IMR-90 (cell line): ENCODE measurements at regions not wholly inside any gene's neighbourhood (a gene's known extent, or its start where the extent isn't known, plus 50 kb on each side); places are given as distances from the start of the nearest gene placed in this dataset.

Source experiments
- ATAC-seq: fragments of 200-7000 bp; cut with Tn5 transposase; 2 replicates; pipeline ENCODE4 v1.9.1; 2020; ENCODE audit warnings: low read depth, mild to moderate bottlenecking, moderate library complexity
- BruUV-seq: library from RNA; stranded (reverse); fragments of 400-500 nt; replicated peaks from 2 replicates; lab custom pipeline; 2021; lab: Mats Ljungman, UMichigan
- CTCF ChIA-PET: fragments of 300-600 bp; formaldehyde crosslinking; extraction: SDS; loops from one replicate; lab custom pipeline; 2021; ENCODE audit warnings: antibody characterized with exemption; lab: Yijun Ruan, JAX
- POLR2A ChIA-PET: fragments of 300-600 bp; sonication (Branson Sonifier 250); formaldehyde crosslinking; loops from one replicate; lab custom pipeline; 2022; ENCODE audit warnings: antibody characterized with exemption; ENCODE audit not compliant: unreplicated experiment; lab: Charles Lee
- DNase-seq: peaks from one replicate; pipeline ENCODE4 v3.0.0; 2013
- H2AFZ ChIP-seq: replicated peaks from 2 replicates; pipeline ENCODE3; 2013; ENCODE audit warnings: low read length, mild to moderate bottlenecking; ENCODE audit not compliant: poor library complexity
- H2AK5ac ChIP-seq: 2 replicates; pipeline ENCODE4 v1.6.1; 2013; ENCODE audit warnings: low read depth, low read length, inconsistent platforms
- H2AK9ac ChIP-seq: replicated peaks from 2 replicates; pipeline ENCODE3; 2013; ENCODE audit warnings: mild to moderate bottlenecking, low read depth, low read length, moderate library complexity; ENCODE audit not compliant: poor library complexity
- H2BK120ac ChIP-seq: 2 replicates; pipeline ENCODE4 v1.6.1; 2013; ENCODE audit warnings: low read depth, low read length, inconsistent platforms
- H2BK15ac ChIP-seq: 3 replicates; pipeline ENCODE4 v1.6.1; 2013; ENCODE audit warnings: low read depth, low read length, inconsistent platforms
- H2BK20ac ChIP-seq: 2 replicates; pipeline ENCODE4 v1.6.1; 2013; ENCODE audit warnings: low read depth, mild to moderate bottlenecking, inconsistent platforms, low read length, moderate library complexity
- H2BK5ac ChIP-seq: 2 replicates; pipeline ENCODE4 v1.6.1; 2013; ENCODE audit warnings: mild to moderate bottlenecking, low read depth, low read length, inconsistent platforms; ENCODE audit not compliant: poor library complexity, severe bottlenecking
- H3K14ac ChIP-seq: replicated peaks from 2 replicates; pipeline ENCODE4 v1.6.1; 2013; ENCODE audit warnings: low read depth, low read length, inconsistent platforms
- H3K18ac ChIP-seq: 2 replicates; pipeline ENCODE4 v1.6.1; 2013; ENCODE audit warnings: low read depth, low read length, control low read depth
- H3K23ac ChIP-seq: 2 replicates; pipeline ENCODE4 v1.6.1; 2013; ENCODE audit warnings: low read depth, low read length, inconsistent platforms
- H3K27ac ChIP-seq: 2 replicates; pipeline ENCODE4 v1.5.1; 2013; ENCODE audit warnings: mild to moderate bottlenecking, control low read depth, low read length; ENCODE audit not compliant: insufficient read depth
- H3K27me3 ChIP-seq: 2 replicates; pipeline ENCODE4 v1.6.1; 2013; ENCODE audit warnings: low read length; ENCODE audit not compliant: control insufficient read depth, insufficient read depth
- H3K36me3 ChIP-seq: 2 replicates; pipeline ENCODE4 v1.6.1; 2013; ENCODE audit warnings: low read length, mixed read lengths; ENCODE audit not compliant: control insufficient read depth, insufficient read depth
- H3K4ac ChIP-seq: 2 replicates; pipeline ENCODE4 v1.6.1; 2013; ENCODE audit warnings: low read depth, low read length, inconsistent platforms
- H3K4me1 ChIP-seq: 2 replicates; pipeline ENCODE4 v1.6.1; 2013; ENCODE audit warnings: low read length, mixed read lengths; ENCODE audit not compliant: control insufficient read depth, insufficient read depth
- H3K4me2 ChIP-seq: 2 replicates; pipeline ENCODE4 v1.6.1; 2013; ENCODE audit warnings: low read depth, mild to moderate bottlenecking, control low read depth, low read length, moderate library complexity
- H3K4me3 ChIP-seq: 2 replicates; pipeline ENCODE4 v1.5.1; 2013; ENCODE audit warnings: low read depth, mild to moderate bottlenecking, control low read depth, low read length, moderate library complexity; ENCODE audit not compliant: insufficient read depth
- H3K56ac ChIP-seq: 2 replicates; pipeline ENCODE4 v1.6.1; 2013; ENCODE audit warnings: low read length, inconsistent platforms; ENCODE audit not compliant: insufficient read depth; ENCODE audit errors: extremely low read depth
- H3K79me1 ChIP-seq, 2 experiments: 2 replicates each; pipeline ENCODE4 v1.6.1; 2013; ENCODE audit warnings: low read length in 2 of 2, inconsistent platforms in 1 of 2, low read depth in 1 of 2
- H3K9ac ChIP-seq: 2 replicates; pipeline ENCODE4 v1.6.1; 2013; ENCODE audit warnings: low read depth, low read length, control low read depth
- H3K9me1 ChIP-seq: 2 replicates; pipeline ENCODE4 v1.6.1; 2013; ENCODE audit warnings: low read length, inconsistent platforms; ENCODE audit not compliant: insufficient read depth
- H3K9me3 ChIP-seq: 2 replicates; pipeline ENCODE4 v1.6.1; 2013; ENCODE audit warnings: low read length; ENCODE audit not compliant: control insufficient read depth, insufficient read depth
- H4K20me1 ChIP-seq: 2 replicates; pipeline ENCODE4 v1.6.1; 2013; ENCODE audit warnings: low read length, inconsistent platforms; ENCODE audit not compliant: insufficient read depth
- H4K5ac ChIP-seq: 2 replicates; pipeline ENCODE4 v1.6.1; 2013; ENCODE audit warnings: mild to moderate bottlenecking, low read depth, low read length, control low read depth
- H4K8ac ChIP-seq, 2 experiments: 2 replicates each; pipeline ENCODE4 v1.6.1; 2013; ENCODE audit warnings: low read depth in 2 of 2, low read length in 2 of 2, control low read depth in 1 of 2, inconsistent platforms in 1 of 2
- H4K91ac ChIP-seq: 2 replicates; pipeline ENCODE4 v1.6.1; 2013; ENCODE audit warnings: low read depth, low read length, inconsistent platforms; ENCODE audit not compliant: insufficient read depth
- BHLHE40 ChIP-seq: fragments of 150-350 bp; IDR thresholded peaks from 2 replicates; pipeline ENCODE4 v1.6.1; 2016; ENCODE audit warnings: mild to moderate bottlenecking, low read depth, low read length
- CHD1 ChIP-seq: IDR thresholded peaks from 2 replicates; pipeline ENCODE4 v1.6.1; 2012; ENCODE audit warnings: low read depth, low read length, improper control_type of control experiment
- FOS ChIP-seq: fragments of 150-350 bp; IDR thresholded peaks from 2 replicates; pipeline ENCODE4 v1.6.1; 2016; ENCODE audit warnings: low read depth, low read length
- MAFK ChIP-seq: IDR thresholded peaks from 2 replicates; pipeline ENCODE4 v1.6.1; 2012; ENCODE audit warnings: low read depth, low read length, improper control_type of control experiment
- MAZ ChIP-seq: IDR thresholded peaks from 2 replicates; pipeline ENCODE4 v1.6.1; 2012; ENCODE audit warnings: low read depth, mild to moderate bottlenecking, low read length, improper control_type of control experiment, moderate library complexity, borderline replicate concordance
- MXI1 ChIP-seq: IDR thresholded peaks from 2 replicates; pipeline ENCODE4 v1.6.1; 2012; ENCODE audit warnings: low read depth, mild to moderate bottlenecking, low read length, moderate library complexity, borderline replicate concordance
- POLR2A ChIP-seq: IDR thresholded peaks from 2 replicates; pipeline ENCODE4 v1.6.1; 2012; ENCODE audit warnings: mild to moderate bottlenecking, low read depth, low read length
- RAD21 ChIP-seq: IDR thresholded peaks from 2 replicates; pipeline ENCODE4 v1.6.1; 2012; ENCODE audit warnings: low read length, improper control_type of control experiment
- RCOR1 ChIP-seq: IDR thresholded peaks from 2 replicates; pipeline ENCODE4 v1.6.1; 2012; ENCODE audit warnings: mild to moderate bottlenecking, low read length, improper control_type of control experiment; ENCODE audit not compliant: insufficient replicate concordance
- SMC3 ChIP-seq: fragments of 150-350 bp; IDR thresholded peaks from 2 replicates; pipeline ENCODE4 v1.6.1; 2016; ENCODE audit warnings: low read depth, mild to moderate bottlenecking, antibody characterized with exemption, low read length, moderate library complexity
- USF2 ChIP-seq: fragments of 150-350 bp; IDR thresholded peaks from 2 replicates; pipeline ENCODE4 v1.6.1; 2017; ENCODE audit warnings: mild to moderate bottlenecking, antibody characterized with exemption, low read length, low read depth
- WGBS, 2 experiments: methylation state at CpG; one replicate each; pipeline versions ENCODE4 v1.1.5 to v1.1.7; 2013; ENCODE audit warnings: missing lambda C conversion rate in 2 of 2; ENCODE audit not compliant: insufficient read length in 1 of 2; ENCODE audit errors: extremely low coverage in 2 of 2; 5-methylcytosine and 5-hydroxymethylcytosine counted together
- dilution Hi-C: fragments of 300-500 bp; cut with HindIII; formaldehyde crosslinking; loops from one replicate; pipeline ENCODE4 v1.14.3; 2018; ENCODE audit warnings: low sequenced_read_pairs; ENCODE audit not compliant: unreplicated experiment
- in situ Hi-C: fragments of 300-500 bp; cut with MboI; formaldehyde crosslinking; loops from 3 replicates; pipeline ENCODE4 v1.14.3; 2019; ENCODE audit warnings: low sequenced_read_pairs, inconsistent platforms, mixed read lengths
- intact Hi-C: fragments of 100-400 bp; cut with micrococcal nuclease; formaldehyde crosslinking; loops from 2 replicates; pipeline ENCODE4 v1.10.0; 2022
- TF ChIP-seq, protein P1 (sequence below): fragments of 150-350 bp; IDR thresholded peaks from 2 replicates; pipeline ENCODE4 v1.6.1; 2016; ENCODE audit warnings: low read depth, mild to moderate bottlenecking, low read length, moderate library complexity, borderline replicate concordance
- TF ChIP-seq, protein P2 (sequence below): conservative IDR thresholded peaks from 2 replicates; pipeline ENCODE4 v1.5.1; 2012; ENCODE audit warnings: mild to moderate bottlenecking, low read depth, low read length, improper control_type of control experiment

DNA sequence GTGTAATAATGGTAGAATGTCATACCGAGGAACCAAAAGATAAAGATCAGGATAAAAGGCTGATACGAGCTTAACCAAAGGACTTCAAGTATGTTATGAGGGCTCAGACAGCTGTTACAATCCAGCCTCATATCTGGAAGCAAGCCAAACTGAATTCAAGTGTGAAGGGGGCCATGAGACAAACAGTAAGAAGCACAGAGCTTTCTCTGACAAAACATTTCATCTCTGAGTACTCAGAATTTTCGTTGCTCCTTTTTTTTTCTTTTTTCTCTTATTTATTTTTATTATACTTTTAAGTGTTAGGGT, 52.9 kb upstream of the CD180 start:
- no peak overlapping the region for H2AK9ac ChIP-seq
- ChIA-PET POLR2A (interaction anchor here (0.6 kb wide), 1 partner anchor 217 kb away, joined by 5 read pairs; no protein-coding TSS in a partner anchor), CTCF (interaction anchor here (1.0 kb wide), 2 partner anchors 72 to 105 kb away, joined by 3 read pairs; no protein-coding TSS in a partner anchor)
- no peak overlapping the region for H2BK120ac ChIP-seq
- no peaks in the 10 kb centered on the region for H3K9me3 ChIP-seq
- no peak overlapping the region for H4K91ac ChIP-seq
- H3K4me2 ChIP-seq = no peak overlapping the region
- no peak overlapping the region for H3K56ac ChIP-seq
- no peak overlapping the region for H4K5ac ChIP-seq
- H3K9me1 ChIP-seq = no peaks in the 10 kb centered on the region
- no peak overlapping the region for H3K27ac ChIP-seq
- H4K8ac ChIP-seq = no peak overlapping the region
- TF ChIP-seq USF2 = no peak
- TF ChIP-seq FOS = no peak
- no peak for TF ChIP-seq MAZ
- TF ChIP-seq, protein P1, sequence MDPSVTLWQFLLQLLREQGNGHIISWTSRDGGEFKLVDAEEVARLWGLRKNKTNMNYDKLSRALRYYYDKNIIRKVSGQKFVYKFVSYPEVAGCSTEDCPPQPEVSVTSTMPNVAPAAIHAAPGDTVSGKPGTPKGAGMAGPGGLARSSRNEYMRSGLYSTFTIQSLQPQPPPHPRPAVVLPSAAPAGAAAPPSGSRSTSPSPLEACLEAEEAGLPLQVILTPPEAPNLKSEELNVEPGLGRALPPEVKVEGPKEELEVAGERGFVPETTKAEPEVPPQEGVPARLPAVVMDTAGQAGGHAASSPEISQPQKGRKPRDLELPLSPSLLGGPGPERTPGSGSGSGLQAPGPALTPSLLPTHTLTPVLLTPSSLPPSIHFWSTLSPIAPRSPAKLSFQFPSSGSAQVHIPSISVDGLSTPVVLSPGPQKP = no peak
- no peak for TF ChIP-seq CHD1
- no peak for TF ChIP-seq MXI1
- no peak for TF ChIP-seq BHLHE40
- TF ChIP-seq RCOR1 = no peak
- TF ChIP-seq, protein P2, sequence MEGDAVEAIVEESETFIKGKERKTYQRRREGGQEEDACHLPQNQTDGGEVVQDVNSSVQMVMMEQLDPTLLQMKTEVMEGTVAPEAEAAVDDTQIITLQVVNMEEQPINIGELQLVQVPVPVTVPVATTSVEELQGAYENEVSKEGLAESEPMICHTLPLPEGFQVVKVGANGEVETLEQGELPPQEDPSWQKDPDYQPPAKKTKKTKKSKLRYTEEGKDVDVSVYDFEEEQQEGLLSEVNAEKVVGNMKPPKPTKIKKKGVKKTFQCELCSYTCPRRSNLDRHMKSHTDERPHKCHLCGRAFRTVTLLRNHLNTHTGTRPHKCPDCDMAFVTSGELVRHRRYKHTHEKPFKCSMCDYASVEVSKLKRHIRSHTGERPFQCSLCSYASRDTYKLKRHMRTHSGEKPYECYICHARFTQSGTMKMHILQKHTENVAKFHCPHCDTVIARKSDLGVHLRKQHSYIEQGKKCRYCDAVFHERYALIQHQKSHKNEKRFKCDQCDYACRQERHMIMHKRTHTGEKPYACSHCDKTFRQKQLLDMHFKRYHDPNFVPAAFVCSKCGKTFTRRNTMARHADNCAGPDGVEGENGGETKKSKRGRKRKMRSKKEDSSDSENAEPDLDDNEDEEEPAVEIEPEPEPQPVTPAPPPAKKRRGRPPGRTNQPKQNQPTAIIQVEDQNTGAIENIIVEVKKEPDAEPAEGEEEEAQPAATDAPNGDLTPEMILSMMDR = no peak
- TF ChIP-seq RAD21 = no peak
- no peak for TF ChIP-seq MAFK
- TF ChIP-seq POLR2A = no peak
- TF ChIP-seq SMC3 = no peak
- DNase-seq (no peak), ATAC-seq (no peak)
- dilution Hi-C loops (no loop called here), in situ Hi-C loops (loop anchor here (5.0 to 25.0 kb wide), 2 partner anchors 563 to 1003 kb away; no protein-coding TSS in a partner anchor), intact Hi-C loops (loop anchor here (10.0 kb wide), 1 partner anchor 605 kb away; no protein-coding TSS in a partner anchor)
- WGBS, 2 experiments = no CpG with 5 or more reads among the region's 3 CpGs
- H3K79me1 ChIP-seq = no peaks in the 10 kb centered on the region
- no peak overlapping the region for H2BK15ac ChIP-seq
- H3K36me3 ChIP-seq = no peaks in the 10 kb centered on the region
- no peak overlapping the region for H3K23ac ChIP-seq
- no peak overlapping the region for H2AFZ ChIP-seq
- no peak overlapping the region for H2BK5ac ChIP-seq
- 0 out of 2 replicates have a peak overlapping the region, but pooled peaks have one; percentile 4 for H3K14ac ChIP-seq
- no peak overlapping the region for H2BK20ac ChIP-seq
- H3K18ac ChIP-seq = no peak overlapping the region
- no peak overlapping the region for H2AK5ac ChIP-seq
- H3K9ac ChIP-seq = no peak overlapping the region
- no peaks in the 10 kb centered on the region for H3K27me3 ChIP-seq
- no peak overlapping the region for H3K4me3 ChIP-seq
- H4K20me1 ChIP-seq = no peaks in the 10 kb centered on the region
- no peak overlapping the region for H3K4ac ChIP-seq
- no peaks in the 10 kb centered on the region for H3K4me1 ChIP-seq
- BruUV-seq = no TSS peak
